Hepatocyte (in vitro differentiated cells): ENCODE measurements at regions not wholly inside any gene's neighbourhood (a gene's known extent, or its start where the extent isn't known, plus 50 kb on each side); places are given as distances from the start of the nearest gene placed in this dataset. TPM values are rescaled to one million over a fixed set of nuclear protein-coding genes. Genes with fewer than 3 reads are reported as not detected.

Experiments
- DNase-seq: peaks from one replicate; pipeline ENCODE4 v3.0.0-alpha.2; 2016; ENCODE audit warnings: low spot score
- H2AFZ ChIP-seq: fragments of 200-600 bp; sonication (generic); 2 replicates; pipeline ENCODE4 v1.6.0; 2016; ENCODE audit warnings: antibody characterized with exemption, mild to moderate bottlenecking
- H3K27ac ChIP-seq: fragments of 200-600 bp; sonication (generic); 2 replicates; pipeline ENCODE4 v1.5.1; 2016; ENCODE audit warnings: mild to moderate bottlenecking
- H3K27me3 ChIP-seq: fragments of 200-600 bp; sonication (generic); 2 replicates; pipeline ENCODE4 v1.6.1; 2016
- H3K36me3 ChIP-seq: fragments of 200-600 bp; sonication (generic); replicated peaks from 2 replicates; pipeline ENCODE4 v1.5.1; 2016; ENCODE audit warnings: low read depth; ENCODE audit not compliant: insufficient read depth
- H3K4me1 ChIP-seq: fragments of 200-600 bp; sonication (generic); 2 replicates; pipeline ENCODE4 v1.5.1; 2016; ENCODE audit warnings: mild to moderate bottlenecking, moderate library complexity; ENCODE audit not compliant: insufficient read depth
- H3K4me2 ChIP-seq: fragments of 200-600 bp; sonication (generic); 2 replicates; pipeline ENCODE4 v1.6.0; 2016
- H3K4me3 ChIP-seq: fragments of 200-600 bp; sonication (generic); 2 replicates; pipeline ENCODE4 v1.5.1; 2016; ENCODE audit warnings: mild to moderate bottlenecking
- H3K79me2 ChIP-seq: fragments of 200-600 bp; sonication (generic); 2 replicates; pipeline ENCODE4 v1.6.0; 2017; ENCODE audit warnings: mild to moderate bottlenecking
- H3K9me2 ChIP-seq: fragments of 200-600 bp; sonication (generic); replicated peaks from 2 replicates; pipeline ENCODE4 v1.6.0; 2017; ENCODE audit warnings: mild to moderate bottlenecking; ENCODE audit not compliant: insufficient read depth
- H3K9me3 ChIP-seq: fragments of 200-600 bp; sonication (generic); 2 replicates; pipeline ENCODE4 v1.5.1; 2016; ENCODE audit warnings: low read depth, mild to moderate bottlenecking
- H4K20me1 ChIP-seq: fragments of 200-600 bp; sonication (generic); 2 replicates; pipeline ENCODE4 v1.6.0; 2016; ENCODE audit warnings: mild to moderate bottlenecking; ENCODE audit not compliant: insufficient read depth, poor library complexity, severe bottlenecking
- EZH2 ChIP-seq: fragments of 200-600 bp; sonication (generic); IDR thresholded peaks from 2 replicates; pipeline ENCODE4 v1.6.1; 2016; ENCODE audit warnings: antibody characterized with exemption, mild to moderate bottlenecking, borderline replicate concordance
- EZH2phosphoT487 ChIP-seq: fragments of 200-600 bp; sonication (generic); IDR thresholded peaks from one replicate; pipeline ENCODE4 v1.6.1; 2018; ENCODE audit warnings: antibody characterized with exemption, mild to moderate bottlenecking, low read depth, moderate library complexity; ENCODE audit not compliant: unreplicated experiment, severe bottlenecking
- WGBS: methylation state at CpG from one replicate; pipeline ENCODE4 v1.1.6; 2016; ENCODE audit warnings: low lambda C conversion rate; ENCODE audit errors: missing lambda C conversion rate; 5-methylcytosine and 5-hydroxymethylcytosine counted together
- small RNA-seq: library from RNA; depleted of rRNA; stranded (forward); fragments of <200 nt; gene quantifications from one replicate; pipeline ENCODE3, GENCODE V24; 2014
- TF ChIP-seq, protein P1 (sequence below): fragments of 200-600 bp; sonication (generic); IDR thresholded peaks from 2 replicates; pipeline ENCODE4 v1.5.1; 2016; ENCODE audit warnings: antibody characterized with exemption, mild to moderate bottlenecking; ENCODE audit not compliant: poor library complexity

DNA sequence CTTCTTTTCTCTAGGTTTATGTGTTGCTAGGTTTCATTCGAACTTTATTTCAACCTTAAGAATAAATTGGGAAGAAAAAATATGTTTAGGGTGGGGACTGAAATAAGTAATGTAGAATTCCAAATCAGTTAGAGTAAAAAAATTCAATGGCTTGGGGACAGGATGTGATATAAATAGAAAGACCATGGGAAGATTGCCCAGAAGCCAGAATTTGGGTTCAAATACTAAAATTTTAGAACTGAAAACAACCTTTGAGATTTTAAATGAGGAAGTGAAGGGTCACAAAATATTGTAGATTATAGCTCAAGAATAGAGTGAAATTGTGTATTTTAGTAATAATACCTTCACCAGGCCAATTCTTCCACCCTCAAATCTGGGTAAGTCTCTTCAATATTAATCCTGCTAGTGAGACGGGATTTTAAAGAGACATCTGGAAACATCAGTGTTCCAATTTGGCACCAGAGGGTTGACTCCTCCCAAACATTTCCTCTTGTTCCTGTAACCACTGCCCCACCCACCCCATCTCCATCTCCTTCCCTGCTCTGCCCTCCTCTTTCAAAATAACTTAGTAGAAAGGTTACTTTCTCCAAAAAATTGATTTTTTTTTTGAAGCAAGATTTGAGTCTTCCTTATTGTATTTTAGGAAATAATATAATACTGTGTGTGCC is 51.3 kb upstream of the FAM3C start:
- Histone ChIP-seq H3K9me3 (no peaks in the 10 kb centered on the region), H3K36me3 (no peaks in the 10 kb centered on the region), H3K27me3 (no peaks in the 10 kb centered on the region), H3K9me2 (no peaks in the 10 kb centered on the region), H2AFZ (no peak overlapping the region), H3K4me3 (no peak overlapping the region), H3K4me1 (no peaks in the 10 kb centered on the region), H3K4me2 (no peak overlapping the region), H3K27ac (no peak overlapping the region), H3K79me2 (no peaks in the 10 kb centered on the region), H4K20me1 (no peaks in the 10 kb centered on the region)
- 88% methylated on average over 2 of the region's 2 CpGs for WGBS
- TF ChIP-seq EZH2phosphoT487 (no peak), EZH2 (no peak)
- TF ChIP-seq, protein P1, sequence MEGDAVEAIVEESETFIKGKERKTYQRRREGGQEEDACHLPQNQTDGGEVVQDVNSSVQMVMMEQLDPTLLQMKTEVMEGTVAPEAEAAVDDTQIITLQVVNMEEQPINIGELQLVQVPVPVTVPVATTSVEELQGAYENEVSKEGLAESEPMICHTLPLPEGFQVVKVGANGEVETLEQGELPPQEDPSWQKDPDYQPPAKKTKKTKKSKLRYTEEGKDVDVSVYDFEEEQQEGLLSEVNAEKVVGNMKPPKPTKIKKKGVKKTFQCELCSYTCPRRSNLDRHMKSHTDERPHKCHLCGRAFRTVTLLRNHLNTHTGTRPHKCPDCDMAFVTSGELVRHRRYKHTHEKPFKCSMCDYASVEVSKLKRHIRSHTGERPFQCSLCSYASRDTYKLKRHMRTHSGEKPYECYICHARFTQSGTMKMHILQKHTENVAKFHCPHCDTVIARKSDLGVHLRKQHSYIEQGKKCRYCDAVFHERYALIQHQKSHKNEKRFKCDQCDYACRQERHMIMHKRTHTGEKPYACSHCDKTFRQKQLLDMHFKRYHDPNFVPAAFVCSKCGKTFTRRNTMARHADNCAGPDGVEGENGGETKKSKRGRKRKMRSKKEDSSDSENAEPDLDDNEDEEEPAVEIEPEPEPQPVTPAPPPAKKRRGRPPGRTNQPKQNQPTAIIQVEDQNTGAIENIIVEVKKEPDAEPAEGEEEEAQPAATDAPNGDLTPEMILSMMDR, result no peak
- no peak for DNase-seq

DNA sequence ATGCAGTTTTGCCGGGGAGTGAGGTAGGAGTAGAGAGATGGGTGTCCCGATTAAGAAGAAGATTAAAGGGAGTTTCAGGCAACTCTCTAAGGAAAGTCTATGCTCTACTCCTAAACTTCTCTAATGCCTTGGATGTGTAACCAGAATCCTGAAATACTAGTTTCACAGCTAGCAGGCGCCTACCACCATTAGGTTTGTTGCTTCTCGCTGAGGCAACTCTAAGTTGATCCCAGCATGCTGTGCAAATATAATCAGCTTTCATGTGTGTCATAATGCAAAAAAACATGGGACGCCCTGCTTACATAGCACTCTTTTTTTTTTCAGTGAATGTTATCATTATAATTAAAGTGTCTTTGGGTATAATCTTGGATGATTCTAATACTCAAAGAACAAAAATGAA is 50.4 kb upstream of the FAM3C start:
- no peaks in the 10 kb centered on the region for H3K4me1 ChIP-seq
- no peaks in the 10 kb centered on the region for H3K9me2 ChIP-seq
- H3K9me3 ChIP-seq, result no peaks in the 10 kb centered on the region
- 81% methylated on average over 5 of the region's 5 CpGs for WGBS
- no peak overlapping the region for H3K27ac ChIP-seq
- no peak overlapping the region for H3K4me2 ChIP-seq
- H4K20me1 ChIP-seq, result no peaks in the 10 kb centered on the region
- H3K36me3 ChIP-seq, result no peaks in the 10 kb centered on the region
- TF ChIP-seq, protein P1, result no peak
- no peak for TF ChIP-seq EZH2
- no peaks in the 10 kb centered on the region for H3K79me2 ChIP-seq
- peak; percentile 28 for DNase-seq
- no peaks in the 10 kb centered on the region for H3K27me3 ChIP-seq
- H3K4me3 ChIP-seq, result no peak overlapping the region
- no peak overlapping the region for H2AFZ ChIP-seq

Small RNAs in the stretch of these regions (small RNA-seq; reads per million reads assigned to genes)
- not detected for gene RN7SKP277
